GM18870 (cell line): ENCODE measurements at regions not wholly inside any gene's neighbourhood (a gene's known extent, or its start where the extent isn't known, plus 50 kb on each side); places are given as distances from the start of the nearest gene placed in this dataset.
"Not testable (repeated sequence)": the region's sequence is repeated elsewhere in the genome, so short reads cannot be mapped to it uniquely, and the experiment has no call there.

ENCODE experiments used
- ATAC-seq: cut with Tn5 transposase; IDR thresholded peaks from one replicate; pipeline ENCODE4 v1.9.1; 2021; ENCODE audit warnings: moderate library complexity; ENCODE audit not compliant: unreplicated experiment

- no peak for ATAC-seq
Measured at GRCh38 chr21:20789729-20790500, 208.3 kb upstream of the NCAM2 start.

DNA sequence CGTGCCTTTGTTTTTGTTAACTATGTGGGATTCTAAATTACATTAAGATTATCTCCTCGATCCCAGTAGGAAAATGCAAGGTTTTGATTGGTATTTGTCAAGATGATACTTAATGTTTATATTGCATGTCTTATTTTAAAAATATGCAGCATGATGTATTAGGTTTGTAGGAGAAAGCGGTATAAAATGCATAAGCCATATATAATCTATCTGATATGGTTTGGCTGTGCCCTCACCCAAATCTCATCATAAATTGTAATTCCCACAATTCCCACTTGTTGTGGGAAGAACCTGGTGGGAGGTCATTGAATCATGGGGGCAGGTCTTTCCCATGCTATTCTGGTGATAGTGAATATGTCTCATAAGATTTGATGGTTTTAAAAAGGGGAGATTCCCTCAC is 198.1 kb upstream of the NCAM2 start:
- no peak for ATAC-seq

DNA sequence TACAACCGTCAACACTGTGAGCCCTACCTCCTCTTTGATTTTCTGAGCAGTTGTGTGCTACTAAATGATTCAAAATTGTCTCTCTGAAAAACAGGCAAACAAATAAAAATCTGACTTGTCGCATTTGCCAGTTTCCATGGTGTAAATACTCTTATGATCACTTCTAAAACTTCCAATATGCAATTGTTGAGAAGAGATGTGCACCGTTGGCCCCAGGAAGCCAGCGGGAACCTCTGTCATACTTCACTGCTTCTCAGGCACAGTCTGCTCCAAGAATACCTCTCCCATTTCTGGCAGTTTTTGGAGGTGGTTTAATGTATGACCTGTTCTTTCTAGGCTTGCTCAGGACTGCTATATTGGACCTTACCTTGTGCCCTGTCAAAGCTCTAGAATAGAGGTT is 196.0 kb upstream of the NCAM2 start:
- ATAC-seq: no peak

- no peak for ATAC-seq
Measured at GRCh38 chr21:20802631-20803260, 195.5 kb upstream of the NCAM2 start.

DNA sequence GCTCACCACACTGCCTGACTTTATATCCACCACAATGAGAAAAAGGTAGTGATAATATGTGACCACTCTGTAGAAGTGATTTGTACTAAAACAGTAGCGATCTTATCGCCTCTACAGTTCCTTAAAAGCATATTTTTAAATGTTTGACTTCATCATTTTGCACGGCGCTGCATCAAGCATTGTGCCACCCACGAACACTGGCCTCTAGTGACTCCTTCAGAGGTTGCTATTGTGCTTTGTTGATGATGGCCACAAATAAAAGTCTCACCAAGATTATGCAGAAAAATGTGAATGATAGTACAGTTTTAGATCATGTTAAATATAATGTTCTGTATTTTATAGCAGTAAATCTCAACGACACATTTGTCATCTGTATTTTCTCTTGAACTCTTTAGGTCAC is 186.5 kb upstream of the NCAM2 start:
- ATAC-seq: no peak

DNA sequence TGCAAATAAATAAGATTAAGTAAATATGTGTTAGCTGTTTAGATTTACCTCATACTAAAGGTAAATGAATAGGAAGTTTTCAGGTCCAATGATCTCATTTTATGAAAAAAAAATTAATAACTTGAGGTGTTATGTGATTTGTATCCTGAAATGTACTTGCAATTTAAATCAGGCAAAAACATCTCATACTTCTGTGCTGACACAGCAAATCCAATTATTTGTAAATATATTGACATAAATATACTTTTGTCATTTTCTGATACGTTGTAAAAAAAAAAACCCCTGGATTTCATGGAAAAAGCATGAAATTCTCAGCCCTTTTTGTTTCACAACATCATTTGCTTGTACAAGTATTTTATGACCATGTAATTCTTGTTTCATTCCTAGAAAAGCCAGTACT is 184.1 kb upstream of the NCAM2 start:
- ATAC-seq: no peak

GRCh38 chr21:20822666-20823065 is 175.5 kb upstream of the NCAM2 start:
- ATAC-seq: no peak

GRCh38 chr21:20852866-20853265 is 145.3 kb upstream of the NCAM2 start:
- no peak for ATAC-seq

DNA sequence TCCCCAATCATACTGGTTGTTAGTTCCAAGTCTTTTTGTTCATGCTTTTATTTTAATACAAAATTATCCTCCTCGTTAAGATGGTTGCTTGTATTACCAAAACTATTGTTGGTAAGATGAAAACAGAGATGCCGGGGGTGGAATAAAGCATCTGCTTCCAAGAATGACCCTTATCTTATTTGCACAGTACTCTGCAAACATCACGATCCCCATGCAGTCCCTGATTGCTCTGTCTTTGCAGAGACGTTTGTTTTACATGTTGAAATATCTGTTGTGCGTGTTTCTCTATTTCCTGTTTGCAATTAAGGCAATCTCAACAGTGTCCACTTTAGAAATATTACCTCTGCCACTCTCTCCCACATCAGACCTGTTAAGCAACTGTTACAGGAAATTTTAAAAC is 141.3 kb upstream of the NCAM2 start:
- ATAC-seq: no peak

GRCh38 chr21:20874202-20874601 is 124.0 kb upstream of the NCAM2 start:
- no peak for ATAC-seq

GRCh38 chr21:20875742-20876141 is 122.5 kb upstream of the NCAM2 start:
- ATAC-seq: no peak

- ATAC-seq: no peak
Measured at GRCh38 chr21:20877976-20878375, 120.2 kb upstream of the NCAM2 start.

DNA sequence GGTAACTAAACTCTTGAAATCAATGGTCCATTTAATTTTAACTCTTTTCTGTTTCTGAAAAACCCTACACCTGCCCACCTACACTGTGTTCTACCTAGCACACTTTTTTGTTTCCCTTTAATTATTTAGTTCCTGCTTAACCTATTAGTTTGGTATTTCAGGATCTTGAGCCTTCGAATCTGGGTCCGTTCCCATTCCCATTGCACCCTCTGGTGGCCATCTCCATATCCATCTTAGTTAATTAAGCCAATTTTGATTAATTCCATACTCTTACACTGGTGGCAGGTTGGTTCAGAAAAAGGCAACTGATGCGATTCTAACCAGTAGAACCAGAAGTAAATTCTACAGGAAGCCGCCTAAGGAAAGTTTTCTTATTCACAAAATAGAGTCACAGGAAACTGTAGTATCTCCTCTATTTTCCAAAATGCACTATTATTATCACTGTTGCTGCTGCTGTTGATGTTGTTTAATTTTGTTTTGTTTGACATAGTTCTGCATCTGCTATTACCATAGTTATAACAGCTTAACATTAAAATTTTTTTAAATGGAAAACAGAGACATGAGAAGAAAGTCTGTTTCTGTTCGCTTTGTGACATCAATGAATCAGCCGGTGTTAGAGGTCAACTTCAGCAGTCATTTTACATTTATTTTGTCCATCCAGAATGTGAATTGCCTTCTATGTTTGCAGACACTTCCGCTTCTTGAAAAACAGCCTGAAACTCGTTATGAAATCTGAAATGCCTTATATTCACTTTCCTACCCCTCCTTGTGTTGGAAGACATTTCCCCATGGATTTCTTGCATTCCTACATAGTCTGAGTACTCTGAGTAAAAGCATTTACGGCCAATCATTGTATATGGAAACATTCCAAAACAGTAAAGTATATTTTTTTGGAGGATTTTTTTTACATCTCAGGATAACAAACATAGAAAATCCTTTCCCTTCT is 115.5 kb upstream of the NCAM2 start:
- ATAC-seq: no peak

GRCh38 chr21:20883408-20883800 is 114.8 kb upstream of the NCAM2 start:
- no peak for ATAC-seq

DNA sequence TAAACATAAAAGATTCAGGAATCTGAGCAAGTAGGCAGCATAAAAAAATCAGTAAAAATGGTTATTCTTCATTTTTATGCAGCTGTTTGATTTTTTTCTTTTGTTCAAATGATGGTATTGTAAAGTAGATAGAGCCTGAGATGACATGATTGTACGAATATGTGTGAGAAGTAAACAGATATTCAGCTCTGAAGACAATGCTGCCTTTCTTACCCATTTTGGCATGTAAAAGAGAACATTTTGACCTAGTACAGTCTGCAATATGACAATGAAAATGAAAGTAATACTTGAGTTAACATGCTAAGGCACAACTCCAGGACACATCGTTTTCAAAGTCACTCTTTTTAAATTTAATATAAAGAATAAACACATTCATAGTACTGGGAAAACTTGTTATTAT is 95.7 kb upstream of the NCAM2 start:
- ATAC-seq: no peak

DNA sequence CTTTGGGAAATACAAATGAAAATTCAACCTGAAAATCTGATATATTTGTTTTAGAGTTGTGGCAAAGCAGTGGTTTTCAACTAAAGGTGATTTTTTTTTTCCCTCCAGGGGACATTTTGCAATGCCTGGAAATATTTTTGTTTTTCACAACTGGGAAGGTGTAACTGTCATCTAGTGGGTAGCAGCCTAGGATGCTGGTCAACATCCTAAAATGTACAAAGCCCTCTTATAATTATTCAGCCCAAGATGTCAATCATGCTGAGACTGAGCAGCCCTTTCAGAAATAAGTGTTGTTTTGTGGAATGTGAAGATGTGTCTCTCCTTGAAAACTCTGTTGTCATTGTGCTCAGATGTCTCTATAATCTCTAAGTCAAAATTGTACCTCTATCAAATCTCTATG is 95.2 kb upstream of the NCAM2 start:
- ATAC-seq: no peak

DNA sequence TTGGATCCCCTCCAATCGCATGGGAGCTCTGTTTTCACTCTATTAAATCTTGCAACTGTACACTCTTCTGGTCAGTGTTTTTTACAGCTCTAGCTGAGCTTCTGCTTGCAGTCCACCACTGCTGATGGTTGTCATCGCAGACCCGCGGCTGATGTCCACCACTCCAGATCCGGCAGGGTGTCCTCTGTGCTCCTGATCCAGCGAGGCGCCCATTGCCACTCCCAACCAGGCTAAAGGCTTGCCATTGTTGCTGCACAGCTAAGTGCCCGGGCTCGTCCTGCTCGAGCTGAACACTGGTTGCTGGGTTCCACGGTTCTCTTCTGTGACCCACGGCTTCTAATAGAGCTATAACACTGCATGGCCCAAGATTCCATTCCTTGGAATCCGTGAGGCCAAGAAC is 70.7 kb upstream of the NCAM2 start:
- not testable (repeated sequence) for ATAC-seq

DNA sequence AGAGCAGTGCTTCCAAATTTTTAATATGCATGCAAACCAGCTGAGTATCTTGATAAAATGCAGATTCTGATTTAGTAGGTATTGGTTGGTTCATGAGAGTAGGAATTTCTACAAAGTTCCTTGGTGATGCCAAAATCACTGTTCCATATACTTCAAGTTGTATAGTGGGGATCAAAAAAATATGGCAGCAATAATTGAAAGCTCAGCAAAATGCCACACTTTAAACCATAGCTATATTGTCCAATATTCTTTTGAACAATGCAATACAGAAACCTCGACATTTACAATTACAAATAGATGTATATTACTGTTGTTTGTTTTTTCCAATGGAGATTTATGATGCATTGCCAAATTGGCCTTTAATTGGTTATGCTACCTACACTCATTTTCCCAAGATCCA is 55.7 kb upstream of the NCAM2 start:
- ATAC-seq: no peak

GRCh38 chr21:20943561-20943997 is 54.6 kb upstream of the NCAM2 start:
- ATAC-seq: no peak

DNA sequence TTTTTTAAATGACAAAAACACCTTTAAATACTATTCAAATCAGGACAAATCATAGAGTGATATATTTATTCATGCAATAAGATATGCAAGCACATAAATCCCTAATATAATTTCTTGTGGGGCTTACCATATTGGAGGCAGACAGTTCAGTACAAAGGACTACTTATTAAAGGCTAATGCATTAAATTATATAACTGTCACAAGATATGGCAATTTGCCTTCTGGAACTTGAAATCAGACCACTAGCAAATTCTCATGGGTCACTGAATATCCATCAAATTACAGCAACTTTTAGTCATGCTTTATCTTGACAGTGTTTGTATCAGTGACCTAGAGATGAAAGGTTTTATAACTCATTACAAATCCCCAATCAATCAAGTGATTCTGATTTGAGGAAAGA is 54.1 kb upstream of the NCAM2 start:
- ATAC-seq: no peak

GRCh38 chr21:20946701-20947100 is 51.5 kb upstream of the NCAM2 start:
- ATAC-seq: no peak
